ENCODE measurements at regions not wholly inside any gene's neighbourhood (a gene's known extent, or its start where the extent isn't known, plus 50 kb on each side); places are given as distances from the start of the nearest gene placed in this dataset.

- no peak overlapping the region for H3K4me3 ChIP-seq (ENCODE audit: control insufficient read depth, low read depth, low read length)
- no peak for DNase-seq (ENCODE audit: low read depth)
- no peak for TF ChIP-seq CTCF (conservative IDR thresholded peaks at IDR 0.05; ENCODE audit: control insufficient read depth, insufficient read depth, low read depth, low read length)
Observed at GRCh38 chr2:136207030-136207623, 89.2 kb upstream of the CXCR4 start.

DNA sequence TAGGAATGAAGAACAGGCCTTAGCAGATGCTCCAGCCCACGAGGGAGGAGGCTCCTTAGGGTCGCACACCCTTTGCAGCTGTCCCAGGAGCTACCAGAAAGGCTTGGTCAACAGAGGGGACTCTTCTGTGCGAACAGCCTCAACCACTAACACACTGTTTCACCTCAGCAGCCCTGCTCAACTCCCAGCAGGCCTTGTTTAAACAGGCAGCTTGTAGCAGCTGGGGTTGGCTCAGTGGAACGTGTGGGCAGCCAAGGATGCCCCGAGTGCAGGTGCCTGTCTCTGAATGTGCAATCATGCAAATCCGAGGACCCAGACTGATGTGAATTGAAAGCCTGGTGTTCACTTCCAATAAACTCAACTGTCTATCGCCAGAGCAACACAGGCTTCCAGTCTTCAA is 88.7 kb upstream of the CXCR4 start:
- DNase-seq (ENCODE audit: low read depth): no peak
- TF ChIP-seq CTCF (conservative IDR thresholded peaks at IDR 0.05; ENCODE audit: control insufficient read depth, insufficient read depth, low read depth, low read length): no peak
- H3K4me3 ChIP-seq (ENCODE audit: control insufficient read depth, low read depth, low read length): no peak overlapping the region

DNA sequence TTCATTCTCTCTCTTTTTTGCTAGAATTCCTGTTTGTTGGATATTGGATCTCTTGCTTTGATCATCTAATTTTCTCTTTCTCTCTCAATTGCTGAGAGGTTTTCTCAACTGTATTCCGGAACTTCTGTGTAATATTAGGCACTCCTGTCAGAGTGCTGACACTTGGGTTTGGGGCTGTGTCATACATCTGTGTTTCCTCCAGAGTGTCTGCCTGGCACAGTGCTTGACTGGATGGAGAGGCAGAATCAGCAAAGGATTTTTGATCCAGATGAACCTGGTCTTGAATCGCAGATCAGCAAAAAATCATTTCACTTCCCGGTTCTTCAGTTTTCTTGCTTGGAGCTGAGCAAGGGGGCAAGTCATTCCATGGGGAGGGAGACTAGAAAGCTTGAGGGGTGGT is 87.7 kb upstream of the CXCR4 start:
- DNase-seq (ENCODE audit: low read depth): no peak
- no peak overlapping the region for H3K4me3 ChIP-seq (ENCODE audit: control insufficient read depth, low read depth, low read length)
- TF ChIP-seq CTCF (conservative IDR thresholded peaks at IDR 0.05; ENCODE audit: control insufficient read depth, insufficient read depth, low read depth, low read length): no peak

DNA sequence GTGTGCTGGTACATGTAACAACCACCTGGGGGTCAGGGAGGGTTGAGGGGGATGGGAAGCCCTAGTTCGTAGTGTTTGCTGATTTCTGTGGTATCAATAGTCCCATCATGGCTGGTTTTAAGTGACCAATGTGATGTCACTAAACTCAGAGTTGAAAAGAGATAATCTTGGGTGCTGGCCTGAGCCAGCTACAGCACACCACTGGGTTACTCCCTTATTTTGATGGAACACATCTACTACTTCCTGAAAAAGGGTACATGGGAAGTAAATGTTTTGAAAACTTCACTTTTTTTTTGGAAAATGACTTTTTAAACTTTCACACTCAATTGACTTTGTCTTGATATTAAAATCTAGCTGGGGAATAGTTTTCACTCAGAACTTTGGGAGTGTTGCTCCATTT is 87.0 kb upstream of the CXCR4 start:
- no peak overlapping the region for H3K4me3 ChIP-seq (ENCODE audit: control insufficient read depth, low read depth, low read length)
- DNase-seq (ENCODE audit: low read depth): no peak
- TF ChIP-seq CTCF (conservative IDR thresholded peaks at IDR 0.05; ENCODE audit: control insufficient read depth, insufficient read depth, low read depth, low read length): no peak

DNA sequence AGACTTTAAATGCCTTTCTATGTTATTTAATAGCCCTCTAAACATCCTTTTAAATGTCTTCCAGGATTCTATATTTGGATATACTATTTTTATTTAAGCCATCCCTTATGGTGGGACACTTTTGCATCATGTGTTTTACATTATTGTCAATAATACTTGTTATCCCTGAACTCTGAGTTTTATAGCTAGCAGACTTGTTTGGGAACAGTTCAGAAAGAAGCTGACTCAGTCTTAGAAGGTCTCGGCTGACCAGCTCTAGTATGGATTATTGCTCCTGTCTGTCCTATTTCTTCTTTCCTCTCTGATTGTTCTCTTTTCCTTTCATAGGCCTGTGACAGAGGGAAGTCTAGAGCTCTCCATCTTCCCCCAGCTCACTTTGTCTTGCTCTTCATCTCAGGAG is 77.3 kb upstream of the CXCR4 start:
- DNase-seq (ENCODE audit: low read depth): no peak
- no peak for TF ChIP-seq CTCF (conservative IDR thresholded peaks at IDR 0.05; ENCODE audit: control insufficient read depth, insufficient read depth, low read depth, low read length)
- no peak overlapping the region for H3K4me3 ChIP-seq (ENCODE audit: control insufficient read depth, low read depth, low read length)

- no peak overlapping the region for H3K4me3 ChIP-seq (ENCODE audit: control insufficient read depth, low read depth, low read length)
- DNase-seq (ENCODE audit: low read depth): no peak
- no peak for TF ChIP-seq CTCF (conservative IDR thresholded peaks at IDR 0.05; ENCODE audit: control insufficient read depth, insufficient read depth, low read depth, low read length)
Observed at GRCh38 chr2:136191041-136191440, 73.1 kb upstream of the CXCR4 start.

- no peak for DNase-seq (ENCODE audit: low read depth)
- no peak for TF ChIP-seq CTCF (conservative IDR thresholded peaks at IDR 0.05; ENCODE audit: control insufficient read depth, insufficient read depth, low read depth, low read length)
Observed at GRCh38 chr2:136189221-136189782, 71.4 kb upstream of the CXCR4 start.

More at GRCh38 chr2:136189221-136189782, 71.4 kb upstream of the CXCR4 start:
- H3K4me3 ChIP-seq (ENCODE audit: control insufficient read depth, low read depth, low read length): no peak overlapping the region

Measured in fibroblast of mammary gland (primary cell).